CD4-positive, alpha-beta T cell (primary cell): ENCODE measurements at regions not wholly inside any gene's neighbourhood (a gene's known extent, or its start where the extent isn't known, plus 50 kb on each side); places are given as distances from the start of the nearest gene placed in this dataset.
"Not testable (repeated sequence)": the region's sequence is repeated elsewhere in the genome, so short reads cannot be mapped to it uniquely, and the experiment has no call there.

Experiments used
- ATAC-seq: fragments of 200-7000 bp; cut with Tn5 transposase; one replicate; pipeline ENCODE4 v1.10.0; 2022; ENCODE audit warnings: mild to moderate bottlenecking; ENCODE audit not compliant: poor library complexity
- CTCF ChIA-PET: fragments of 350-600 bp; sonication (Branson Sonifier 250); formaldehyde crosslinking; loops from one replicate; lab custom pipeline; 2021; ENCODE audit warnings: antibody characterized with exemption, inconsistent platforms; lab: Charles Lee
- POLR2A ChIA-PET: fragments of 350-600 bp; sonication (Branson Sonifier 250); formaldehyde crosslinking; loops from one replicate; lab custom pipeline; 2021; ENCODE audit warnings: antibody characterized with exemption, inconsistent platforms; lab: Charles Lee
- DNase-seq, 14 experiments: peaks; one replicate each; pipeline ENCODE4 v3.0.0-alpha.2; 2013 to 2020; ENCODE audit warnings: mixed read lengths in 2 of 14
- H3K27ac ChIP-seq, 2 donors: one replicate each; pipeline versions ENCODE4 v1.5.1 to v1.7.0; 2013; ENCODE audit warnings: low read length in 2 of 2, low read depth in 1 of 2, mild to moderate bottlenecking in 1 of 2
- H3K27me3 ChIP-seq, 2 experiments: 1 replicate in 1 of 2; 2 replicates in 1 of 2; pipeline versions ENCODE4 v1.6.1 to v1.7.0; 2013; ENCODE audit warnings: low read length in 2 of 2, control low read depth in 1 of 2, mild to moderate bottlenecking in 1 of 2, moderate library complexity in 1 of 2; ENCODE audit not compliant: insufficient read depth in 2 of 2, control insufficient read depth in 1 of 2
- H3K36me3 ChIP-seq: one replicate; pipeline ENCODE4 v1.6.1; 2013; ENCODE audit warnings: low read length, control low read depth; ENCODE audit not compliant: insufficient read depth
- H3K4me1 ChIP-seq: one replicate; pipeline ENCODE4 v1.6.1; 2013; ENCODE audit warnings: low read length, control low read depth; ENCODE audit not compliant: insufficient read depth
- H3K4me3 ChIP-seq: one replicate; pipeline ENCODE4 v1.5.1; 2013; ENCODE audit warnings: mild to moderate bottlenecking, low read length, moderate library complexity
- H3K9me3 ChIP-seq, 2 experiments: 1 replicate in 1 of 2; 2 replicates in 1 of 2; pipeline versions ENCODE4 v1.6.1 to v1.7.0; 2013; ENCODE audit warnings: low read length in 2 of 2, mild to moderate bottlenecking in 2 of 2, control low read depth in 1 of 2, moderate library complexity in 1 of 2; ENCODE audit not compliant: control insufficient read depth in 1 of 2, insufficient read depth in 1 of 2
- H3K27ac Mint-ChIP-seq: one replicate; pipeline ENCODE4 v1.8.0; 2020; ENCODE audit warnings: mixed read lengths
- H3K27me3 Mint-ChIP-seq: one replicate; pipeline ENCODE4 v1.8.0; 2021; ENCODE audit warnings: mixed read lengths
- H3K36me3 Mint-ChIP-seq: one replicate; pipeline ENCODE4 v1.8.0; 2021; ENCODE audit warnings: low read depth, mixed read lengths
- H3K4me1 Mint-ChIP-seq: one replicate; pipeline ENCODE4 v1.8.0; 2021; ENCODE audit warnings: low read depth, mixed read lengths
- H3K4me3 Mint-ChIP-seq: one replicate; pipeline ENCODE4 v1.8.0; 2020; ENCODE audit warnings: mild to moderate bottlenecking, mixed read lengths
- H3K9me3 Mint-ChIP-seq: one replicate; pipeline ENCODE4 v1.8.0; 2020; ENCODE audit warnings: mixed read lengths
- intact Hi-C, 2 experiments: fragments of 100-400 bp; cut with DNase I in 1 of 2; cut with micrococcal nuclease in 1 of 2; formaldehyde crosslinking; loops; one replicate each; pipeline versions ENCODE4 v1.15.1 to v1.9.0; 2023 to 2025; cut with DNase I, micrococcal nuclease
- TF ChIP-seq, protein P1 (sequence below): fragments of 200-600 bp; IDR thresholded peaks from one replicate; pipeline ENCODE4 v1.8.0; 2022; ENCODE audit warnings: antibody characterized with exemption, mild to moderate bottlenecking

DNA sequence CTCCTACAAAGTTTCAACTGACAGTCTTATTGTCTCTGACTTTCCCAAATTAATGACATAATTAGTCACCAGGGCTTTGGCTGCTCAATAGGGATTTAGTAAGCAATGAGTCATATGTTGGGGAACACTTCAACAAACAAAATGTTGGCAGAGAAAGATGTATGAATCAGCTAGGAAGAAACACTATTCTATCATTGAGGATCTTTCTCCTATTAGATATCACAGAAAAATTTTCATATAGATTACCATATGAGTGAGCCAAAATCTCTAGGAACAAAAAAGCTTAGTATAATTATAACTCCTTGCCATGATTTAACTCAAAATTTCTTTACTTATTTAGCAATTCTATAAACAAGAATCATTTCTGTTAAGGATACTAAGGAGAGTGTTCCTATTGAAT, 286.3 kb upstream of the PRSS16 start:
- H3K9me3 ChIP-seq, H3K4me1 Mint-ChIP-seq, H3K9me3 Mint-ChIP-seq, H3K27me3 Mint-ChIP-seq, intact Hi-C loops, H3K27ac ChIP-seq, DNase-seq, POLR2A ChIA-PET, H3K36me3 ChIP-seq, H3K36me3 Mint-ChIP-seq, ATAC-seq, H3K27me3 ChIP-seq, H3K4me3 ChIP-seq, H3K27ac Mint-ChIP-seq, H3K4me3 Mint-ChIP-seq, CTCF ChIA-PET, H3K4me1 ChIP-seq: not testable (repeated sequence)

DNA sequence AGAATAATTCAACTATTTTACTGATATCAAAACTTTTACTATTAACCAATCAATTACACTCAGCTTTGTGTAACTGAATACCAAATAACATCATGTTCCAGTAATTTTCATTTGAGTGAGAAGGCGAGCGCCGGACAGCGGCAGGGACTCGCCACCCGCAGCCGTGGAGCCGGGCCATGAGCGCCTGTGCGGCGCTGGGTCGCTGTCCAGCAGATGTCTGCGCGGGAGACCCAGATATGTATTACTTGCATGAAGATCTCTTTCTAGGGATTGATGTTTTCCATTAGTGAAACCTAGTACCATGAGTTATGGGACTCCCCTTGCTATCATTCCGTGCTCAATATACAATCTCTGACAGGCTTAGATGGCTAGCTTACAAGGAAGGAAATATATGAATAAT, 245.1 kb upstream of the PRSS16 start:
- Mint-ChIP-seq H3K36me3 (no peaks in the 10 kb centered on the region), H3K9me3 (no peaks in the 10 kb centered on the region), H3K4me3 (no peak overlapping the region), H3K27me3 (peaks cover 26% of the 10 kb centered on the region), H3K4me1 (no peaks in the 10 kb centered on the region), H3K27ac (no peak overlapping the region)
- DNase-seq (no peak), ATAC-seq (no peak)
- CTCF ChIA-PET, result no interaction called here
- TF ChIP-seq, protein P1, sequence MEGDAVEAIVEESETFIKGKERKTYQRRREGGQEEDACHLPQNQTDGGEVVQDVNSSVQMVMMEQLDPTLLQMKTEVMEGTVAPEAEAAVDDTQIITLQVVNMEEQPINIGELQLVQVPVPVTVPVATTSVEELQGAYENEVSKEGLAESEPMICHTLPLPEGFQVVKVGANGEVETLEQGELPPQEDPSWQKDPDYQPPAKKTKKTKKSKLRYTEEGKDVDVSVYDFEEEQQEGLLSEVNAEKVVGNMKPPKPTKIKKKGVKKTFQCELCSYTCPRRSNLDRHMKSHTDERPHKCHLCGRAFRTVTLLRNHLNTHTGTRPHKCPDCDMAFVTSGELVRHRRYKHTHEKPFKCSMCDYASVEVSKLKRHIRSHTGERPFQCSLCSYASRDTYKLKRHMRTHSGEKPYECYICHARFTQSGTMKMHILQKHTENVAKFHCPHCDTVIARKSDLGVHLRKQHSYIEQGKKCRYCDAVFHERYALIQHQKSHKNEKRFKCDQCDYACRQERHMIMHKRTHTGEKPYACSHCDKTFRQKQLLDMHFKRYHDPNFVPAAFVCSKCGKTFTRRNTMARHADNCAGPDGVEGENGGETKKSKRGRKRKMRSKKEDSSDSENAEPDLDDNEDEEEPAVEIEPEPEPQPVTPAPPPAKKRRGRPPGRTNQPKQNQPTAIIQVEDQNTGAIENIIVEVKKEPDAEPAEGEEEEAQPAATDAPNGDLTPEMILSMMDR, result no peak
- intact Hi-C loops, result no loop called here
- H3K36me3 ChIP-seq, result no peaks in the 10 kb centered on the region
- POLR2A ChIA-PET, result no interaction called here
- H3K9me3 ChIP-seq, result peaks cover 0 to 2% of the 10 kb centered on the region in 2 experiments
- H3K4me3 ChIP-seq, result no peak overlapping the region
- H3K4me1 ChIP-seq, result no peaks in the 10 kb centered on the region
- no peak overlapping the region for H3K27ac ChIP-seq
- peaks cover 6 to 8% of the 10 kb centered on the region in 2 experiments for H3K27me3 ChIP-seq

DNA sequence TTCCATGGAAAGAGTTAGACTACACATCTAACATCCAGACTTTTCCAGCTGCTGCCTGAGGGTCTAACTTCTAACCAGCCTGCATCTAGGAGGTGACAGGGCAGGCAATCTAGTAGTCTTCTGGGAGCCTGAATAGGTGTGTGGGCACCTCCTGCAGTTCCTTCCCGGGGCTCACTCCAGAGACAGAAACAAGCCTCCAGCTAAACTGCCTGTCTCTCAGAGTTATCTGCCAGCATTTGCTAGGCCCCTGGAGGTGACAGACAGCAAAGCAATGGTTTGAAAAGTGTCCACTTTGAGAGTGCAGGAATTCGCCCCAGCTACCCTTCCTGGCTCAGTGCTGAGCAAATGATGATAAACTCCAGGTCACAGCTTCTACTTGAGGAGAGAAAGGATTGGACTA, 240.5 kb upstream of the PRSS16 start:
- peaks cover 6 to 10% of the 10 kb centered on the region in 2 experiments for H3K27me3 ChIP-seq
- intact Hi-C loops, result no loop called here
- Mint-ChIP-seq H3K27me3 (peaks cover 55% of the 10 kb centered on the region), H3K9me3 (peaks cover 2% of the 10 kb centered on the region), H3K4me1 (no peaks in the 10 kb centered on the region), H3K36me3 (no peaks in the 10 kb centered on the region), H3K27ac (no peak overlapping the region), H3K4me3 (no peak overlapping the region)
- ChIA-PET CTCF (no interaction called here), POLR2A (no interaction called here)
- no peaks in the 10 kb centered on the region for H3K36me3 ChIP-seq
- no peaks in the 10 kb centered on the region for H3K4me1 ChIP-seq
- peaks cover 0 to 16% of the 10 kb centered on the region in 2 experiments for H3K9me3 ChIP-seq
- H3K4me3 ChIP-seq, result no peak overlapping the region
- DNase-seq (no peak), ATAC-seq (no peak)
- TF ChIP-seq, protein P1, result no peak
- H3K27ac ChIP-seq, result no peak overlapping the region

DNA sequence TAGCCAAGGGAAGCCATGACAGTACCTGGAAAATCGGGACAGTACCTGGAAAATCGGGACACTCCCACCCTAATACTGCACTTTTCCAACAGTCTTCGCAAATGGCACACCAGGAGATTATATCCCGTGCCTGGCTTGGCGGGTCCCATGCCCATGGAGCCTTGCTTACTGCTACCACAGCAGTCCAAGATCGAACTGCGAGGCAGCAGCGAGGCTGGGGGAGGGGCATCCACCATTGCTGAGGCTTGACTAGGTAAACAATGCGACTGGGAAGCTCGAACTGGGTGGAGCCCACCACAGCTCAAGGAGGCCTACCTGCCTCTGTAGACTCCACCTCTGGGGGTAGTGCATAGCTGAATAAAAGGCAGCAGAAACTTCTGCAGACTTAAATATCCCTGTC, 238.9 kb upstream of the PRSS16 start:
- H3K36me3 ChIP-seq, CTCF ChIA-PET, intact Hi-C loops, H3K36me3 Mint-ChIP-seq, DNase-seq, H3K4me3 ChIP-seq, POLR2A ChIA-PET, H3K9me3 Mint-ChIP-seq, ATAC-seq, H3K4me1 ChIP-seq, H3K27me3 ChIP-seq, H3K4me1 Mint-ChIP-seq, H3K27ac Mint-ChIP-seq, H3K4me3 Mint-ChIP-seq, H3K27ac ChIP-seq: not testable (repeated sequence)
- peaks cover 65% of the 10 kb centered on the region for H3K27me3 Mint-ChIP-seq
- H3K9me3 ChIP-seq, result peaks cover 0 to 16% of the 10 kb centered on the region in 2 experiments

DNA sequence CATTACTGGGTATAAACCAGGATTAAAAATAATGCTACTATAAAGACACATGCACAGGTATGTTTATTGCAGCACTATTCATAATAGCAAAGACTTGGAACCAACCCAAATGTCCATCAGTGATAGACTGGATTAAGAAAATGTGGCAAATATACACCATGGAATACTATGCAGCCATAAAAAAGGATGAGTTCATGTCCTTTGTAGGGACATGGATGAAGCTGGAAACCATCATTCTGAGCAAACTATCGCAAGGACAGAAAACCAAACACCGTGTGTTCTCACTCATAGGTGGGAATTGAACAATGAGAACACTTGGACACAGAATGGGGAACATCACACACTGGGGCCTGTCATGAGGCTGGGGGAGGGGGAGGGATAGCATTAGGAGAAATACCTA, 233.4 kb upstream of the PRSS16 start:
- peaks cover 40% of the 10 kb centered on the region for H3K27me3 Mint-ChIP-seq
- H3K4me3 Mint-ChIP-seq, H3K4me1 Mint-ChIP-seq, H3K27ac ChIP-seq, H3K36me3 ChIP-seq, H3K27me3 ChIP-seq, H3K27ac Mint-ChIP-seq, H3K4me1 ChIP-seq, H3K4me3 ChIP-seq, H3K9me3 Mint-ChIP-seq, CTCF ChIA-PET, ATAC-seq, DNase-seq, intact Hi-C loops, H3K36me3 Mint-ChIP-seq, POLR2A ChIA-PET: not testable (repeated sequence)
- peaks cover 0 to 12% of the 10 kb centered on the region in 2 experiments for H3K9me3 ChIP-seq
